DND-41 (cell line): ENCODE measurements at regions not wholly inside any gene's neighbourhood (a gene's known extent, or its start where the extent isn't known, plus 50 kb on each side); places are given as distances from the start of the nearest gene placed in this dataset.

ENCODE experiments used
- CTCF ChIP-seq: IDR thresholded peaks from 2 replicates; pipeline ENCODE4 v1.5.1; 2012; ENCODE audit warnings: borderline replicate concordance, low read length, moderate library complexity, mild to moderate bottlenecking; ENCODE audit not compliant: poor library complexity, severe bottlenecking; ENCODE audit errors: extremely low read depth
- EZH2 ChIP-seq: IDR thresholded peaks from 3 replicates; pipeline ENCODE4 v1.6.1; 2012; ENCODE audit warnings: borderline replicate concordance, low read depth, mild to moderate bottlenecking, moderate library complexity, low read length, inconsistent platforms; ENCODE audit not compliant: severe bottlenecking

- no peak for TF ChIP-seq EZH2
- no peak for TF ChIP-seq CTCF
These were observed 367.6 kb downstream of the ETS1 start for GRCh38 chr11:128219731-128220120.
